ENCODE measurements at regions not wholly inside any gene's neighbourhood (a gene's known extent, or its start where the extent isn't known, plus 50 kb on each side); places are given as distances from the start of the nearest gene placed in this dataset.

GRCh38 chr1:79749607-79750006 is 743.1 kb upstream of the ADGRL4 start:
- in situ Hi-C loops (cut with HindIII; ENCODE audit: extremely low pct_ligation_motif_present, low pct_unique_long_range_greater_than_20kb): no loop called here

More at GRCh38 chr1:79749607-79750006, 743.1 kb upstream of the ADGRL4 start:
- ChIA-PET CTCF (ENCODE audit: low intra/inter-chr PET ratio, low total read pairs) (no interaction called here), POLR2A (no interaction called here)
- Histone ChIP-seq H3K9me3 (ENCODE audit: low read length) (peaks cover 56% of the 10 kb centered on the region), H3K36me3 (replicated peaks in 1 of 2; ENCODE audit: control insufficient read depth in 1 of 2, insufficient read depth in 2 of 2, low read length in 2 of 2) (no peaks in the 10 kb centered on the region), H3K4me2 (ENCODE audit: low read depth, low read length) (no peak overlapping the region), H3K4me1 (ENCODE audit: insufficient read depth, low read length) (no peaks in the 10 kb centered on the region), H3K4me3 (replicated peaks in 1 of 3; ENCODE audit: insufficient read depth in 1 of 3, low read depth in 2 of 3, low read length in 3 of 3) (no peak overlapping the region), H2AFZ (ENCODE audit: low read length) (no peak overlapping the region), H3K9ac (ENCODE audit: insufficient read depth, low read depth, low read length) (no peak overlapping the region), H3K27ac (ENCODE audit: extremely low read length, insufficient read depth, low read length) (no peak overlapping the region), H3K27me3 (ENCODE audit: control insufficient read depth in 1 of 2, insufficient read depth in 2 of 2, low read length in 2 of 2) (no peaks in the 10 kb centered on the region), H4K20me1 (ENCODE audit: insufficient read depth, low read length) (no peaks in the 10 kb centered on the region), H3K79me2 (ENCODE audit: insufficient read depth, low read length) (no peaks in the 10 kb centered on the region)
- 0% methylated on average over 2 of the region's 2 CpGs for WGBS (ENCODE audit: low lambda C conversion rate)
- DNase-seq (ENCODE audit: low spot score): no peak
- TF ChIP-seq THAP7 (CRISPR knock-in tag; IDR thresholded peaks at IDR 0.05): no peak
- TF ChIP-seq ZNF292 (CRISPR knock-in tag; IDR thresholded peaks at IDR 0.05; ENCODE audit: borderline replicate concordance, low read depth): no peak
- no peak for TF ChIP-seq ATRX (CRISPR knock-in tag; IDR thresholded peaks at IDR 0.05; ENCODE audit: borderline replicate concordance)
- TF ChIP-seq MBD4 (IDR thresholded peaks at IDR 0.05; ENCODE audit: borderline replicate concordance, low read length): no peak
- TF ChIP-seq BCLAF1 (IDR thresholded peaks at IDR 0.05): no peak
- TF ChIP-seq ZHX2 (IDR thresholded peaks at IDR 0.05; ENCODE audit: low read depth): no peak
- TF ChIP-seq ZHX2 (CRISPR knock-in tag; IDR thresholded peaks at IDR 0.05; ENCODE audit: borderline replicate concordance): no peak
- no TSS peak for BruUV-seq (replicated peaks)
- intact Hi-C loops (cut with micrococcal nuclease; ENCODE audit: unreplicated experiment): no loop called here
- no peak for FAIRE-seq
- no peak for ATAC-seq

Measured in HepG2 (cell line).